A549 (cell line): ENCODE measurements at regions not wholly inside any gene's neighbourhood (a gene's known extent, or its start where the extent isn't known, plus 50 kb on each side); places are given as distances from the start of the nearest gene placed in this dataset.

Experiments
- ATAC-seq, 2 experiments: fragments of 200-7000 bp in 1 of 2; fragments of >200 bp in 1 of 2; cut with Nextera tagmentation in 1 of 2; cut with Tn5 transposase in 1 of 2; 3 replicates each; pipeline versions ENCODE4 v1.8.0 to v1.9.1; 2018 to 2020; ENCODE audit warnings: mild to moderate bottlenecking in 1 of 2, moderate library complexity in 1 of 2
- CTCF ChIA-PET: fragments of 300-600 bp; sonication (Branson Sonifier 250); formaldehyde crosslinking; extraction: SDS; loops from one replicate; lab custom pipeline; 2021; ENCODE audit warnings: antibody characterized with exemption, inconsistent platforms; lab: Yijun Ruan, JAX
- POLR2A ChIA-PET: fragments of 350-600 bp; formaldehyde crosslinking; extraction: SDS; loops from one replicate; lab custom pipeline; 2021; ENCODE audit warnings: antibody characterized with exemption, inconsistent platforms; lab: Yijun Ruan, JAX
- DNase-seq, 2 experiments: peaks; one replicate each; pipeline versions ENCODE4 v3.0.0 to v3.0.0-alpha.2; 2011 to 2016; ENCODE audit warnings: low read depth in 1 of 2, low spot score in 1 of 2
- FAIRE-seq: peaks from 2 replicates; lab custom pipeline; 2011; peaks lifted over from hg19 to GRCh38; lab: Jason Lieb, UNC
- H3K27ac ChIP-seq, 2 experiments: fragments of >200 bp; sonication (Bioruptor Twin); formaldehyde crosslinking; 3 replicates each; pipeline ENCODE4 v1.5.1; 2016 to 2017
- H3K4me1 ChIP-seq: fragments of >200 bp; sonication (Bioruptor Twin); formaldehyde crosslinking; 3 replicates; pipeline ENCODE4 v1.6.1; 2016
- H3K4me2 ChIP-seq: fragments of >200 bp; sonication (Bioruptor Twin); formaldehyde crosslinking; 3 replicates; pipeline ENCODE4 v1.6.1; 2016
- H3K4me3 ChIP-seq: fragments of >200 bp; sonication (Bioruptor Twin); formaldehyde crosslinking; 3 replicates; pipeline ENCODE4 v1.5.1; 2016
- H3K9me3 ChIP-seq: fragments of >200 bp; sonication (Bioruptor Twin); formaldehyde crosslinking; 3 replicates; pipeline ENCODE4 v1.6.1; 2016
- BHLHE40 ChIP-seq: IDR thresholded peaks from 2 replicates; pipeline ENCODE4 v1.6.1; 2012; ENCODE audit warnings: low read depth, low read length, inconsistent platforms
- CEBPB ChIP-seq, 2 experiments: fragments of >200 bp in 1 of 2; sonication (Bioruptor Twin) in 1 of 2; formaldehyde crosslinking in 1 of 2; IDR thresholded peaks; 2 replicates each; pipeline ENCODE4 v1.6.1; 2012 to 2016
- FOXS1 ChIP-seq: fragments of 250-450 bp; sonication (Bioruptor Pico); IDR thresholded peaks from 2 replicates; pipeline ENCODE4 v1.5.0; 2020; ENCODE audit warnings: mild to moderate bottlenecking, moderate library complexity
- HES2 ChIP-seq: fragments of >200 bp; sonication (Bioruptor Twin); formaldehyde crosslinking; IDR thresholded peaks from 2 replicates; pipeline ENCODE4 v1.6.1; 2016
- HEYL ChIP-seq: fragments of 250-450 bp; sonication (Bioruptor Pico); IDR thresholded peaks from 2 replicates; pipeline ENCODE4 v1.8.0; 2021; ENCODE audit warnings: mild to moderate bottlenecking, moderate library complexity
- HOXB13 ChIP-seq: fragments of 250-450 bp; sonication (Bioruptor Pico); IDR thresholded peaks from 2 replicates; pipeline ENCODE4 v1.5.0; 2020; ENCODE audit warnings: low read depth, mild to moderate bottlenecking, moderate library complexity
- HOXB5 ChIP-seq: fragments of 250-450 bp; sonication (Bioruptor Pico); IDR thresholded peaks from 2 replicates; pipeline ENCODE4 v1.5.0; 2020; ENCODE audit warnings: mild to moderate bottlenecking, moderate library complexity
- KDM1A ChIP-seq: fragments of 200-600 bp; sonication (generic); IDR thresholded peaks from 2 replicates; pipeline ENCODE4 v1.6.1; 2016; ENCODE audit warnings: low read depth, mild to moderate bottlenecking
- MAFK ChIP-seq: fragments of 450-650 bp; IDR thresholded peaks from 2 replicates; pipeline ENCODE4 v1.6.1; 2014; ENCODE audit not compliant: partially characterized antibody
- NFE2L2 ChIP-seq: fragments of 150-350 bp; conservative IDR thresholded peaks from 2 replicates; pipeline ENCODE4 v1.6.1; 2014; ENCODE audit warnings: low read length
- NPAS2 ChIP-seq: fragments of 250-450 bp; sonication (Bioruptor Pico); IDR thresholded peaks from 2 replicates; pipeline ENCODE4 v1.8.0; 2022; ENCODE audit warnings: mild to moderate bottlenecking, moderate library complexity, borderline replicate concordance
- PHF8 ChIP-seq: fragments of 200-600 bp; sonication (generic); IDR thresholded peaks from 2 replicates; pipeline ENCODE4 v1.6.1; 2016; ENCODE audit warnings: low read depth, mild to moderate bottlenecking, antibody characterized with exemption, moderate library complexity, borderline replicate concordance
- POLR2A ChIP-seq: IDR thresholded peaks from 2 replicates; pipeline ENCODE4 v1.6.1; 2012; ENCODE audit warnings: mild to moderate bottlenecking, low read length
- REST ChIP-seq: fragments of 200-600 bp; sonication (generic); IDR thresholded peaks from 2 replicates; pipeline ENCODE4 v1.6.1; 2016; ENCODE audit warnings: antibody characterized with exemption, mild to moderate bottlenecking, moderate library complexity
- RFX5 ChIP-seq: fragments of 450-650 bp; IDR thresholded peaks from 2 replicates; pipeline ENCODE4 v1.7.1; 2014; ENCODE audit warnings: antibody characterized with exemption, mild to moderate bottlenecking, moderate library complexity
- RNF2 ChIP-seq: fragments of 200-600 bp; sonication (generic); IDR thresholded peaks from 2 replicates; pipeline ENCODE4 v1.6.1; 2016; ENCODE audit warnings: low read depth, mild to moderate bottlenecking, antibody characterized with exemption, moderate library complexity, borderline replicate concordance
- TFCP2L1 ChIP-seq: fragments of 250-450 bp; sonication (Bioruptor Pico); IDR thresholded peaks from 2 replicates; pipeline ENCODE4 v1.5.0; 2021; ENCODE audit warnings: mild to moderate bottlenecking
- TP53 ChIP-seq: fragments of 250-450 bp; sonication (Bioruptor Pico); IDR thresholded peaks from 2 replicates; pipeline ENCODE4 v1.5.0; 2021; ENCODE audit warnings: mild to moderate bottlenecking, moderate library complexity
- USF2 ChIP-seq: fragments of 450-650 bp; IDR thresholded peaks from 2 replicates; pipeline ENCODE4 v1.6.1; 2014; ENCODE audit warnings: antibody characterized with exemption
- WGBS: methylation state at CpG from one replicate; pipeline ENCODE4 v1.1.6; 2017; ENCODE audit errors: missing lambda C conversion rate; 5-methylcytosine and 5-hydroxymethylcytosine counted together

DNA sequence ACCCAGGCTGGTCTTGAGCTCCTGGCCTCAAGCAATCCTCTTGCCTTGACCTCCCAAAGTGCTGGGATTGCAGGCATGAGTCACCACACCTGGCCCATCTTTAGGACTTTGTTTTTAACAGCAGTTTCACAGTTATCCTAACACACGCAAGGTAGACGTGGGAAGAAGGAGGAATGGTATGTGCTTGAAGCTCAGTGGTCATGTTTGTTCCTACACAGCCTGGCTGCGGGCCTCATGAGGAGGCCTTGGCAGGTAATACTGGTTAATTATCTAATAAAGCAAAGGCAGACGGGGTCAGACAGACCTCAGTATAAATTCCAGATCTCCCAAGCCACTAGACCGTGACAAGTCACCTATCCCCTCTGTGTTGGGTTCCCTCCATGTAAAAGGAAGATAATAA lies 271.8 kb downstream of the PCNX1 start:
- CTCF ChIA-PET, result interaction anchor here (1.0 kb wide), 1 partner anchor 574 kb away, joined by 3 read pairs; no protein-coding TSS in a partner anchor
- WGBS, result 51% methylated on average over 5 of the region's 5 CpGs
- no peak for FAIRE-seq

DNA sequence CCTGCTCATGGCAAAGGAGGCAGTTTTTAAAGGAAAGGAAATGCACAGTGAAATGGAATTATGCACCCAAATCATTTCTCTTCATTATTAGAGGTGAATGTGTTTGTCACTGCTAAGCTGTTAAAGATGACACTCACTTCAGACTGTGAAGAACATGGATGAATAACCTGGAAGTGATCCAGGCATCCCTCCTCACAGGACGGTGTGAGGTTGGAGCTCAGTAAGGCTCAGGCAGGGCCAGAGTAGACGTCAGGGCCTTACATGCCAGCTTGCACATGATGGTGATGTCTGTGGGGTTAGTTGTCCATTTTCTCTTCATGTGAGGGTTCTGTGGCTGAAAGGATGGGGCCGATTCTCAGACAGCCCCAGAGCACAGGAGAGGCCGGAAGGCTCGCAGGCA lies 273.1 kb downstream of the PCNX1 start:
- no peaks in the 10 kb centered on the region for H3K4me1 ChIP-seq
- no peaks in the 10 kb centered on the region for H3K9me3 ChIP-seq
- POLR2A ChIA-PET, result no interaction called here
- 24% methylated on average over 5 of the region's 5 CpGs for WGBS
- no peak overlapping the region for H3K4me2 ChIP-seq
- FAIRE-seq (no peak), DNase-seq (no peak), ATAC-seq (no peak; a peak in 1 of 6 replicates)
- no peak overlapping the region for H3K27ac ChIP-seq
- TF ChIP-seq TP53 (CRISPR knock-in tag) (no peak), HOXB13 (CRISPR knock-in tag) (no peak), KDM1A (no peak), CEBPB (IDR thresholded peaks at IDR 0.05) (no peak), TFCP2L1 (CRISPR knock-in tag) (no peak), REST (no peak), MAFK (no peak), BHLHE40 (no peak), USF2 (no peak), RNF2 (no peak), NFE2L2 (no peak), NPAS2 (CRISPR knock-in tag) (no peak)
- H3K4me3 ChIP-seq, result no peak overlapping the region
- CTCF ChIA-PET, result interaction anchor here (1.3 kb wide), 2 partner anchors 14 to 572 kb away, joined by 3 to 4 read pairs; no protein-coding TSS in a partner anchor

More for the DNA sequence above, 271.8 kb downstream of the PCNX1 start:
- DNase-seq, result no peak
- POLR2A ChIA-PET, result no interaction called here
- H3K9me3 ChIP-seq, result no peaks in the 10 kb centered on the region
- H3K4me1 ChIP-seq, result no peaks in the 10 kb centered on the region
- ATAC-seq, result no peak
- no peak overlapping the region for H3K4me2 ChIP-seq
- no peak overlapping the region for H3K4me3 ChIP-seq
- H3K27ac ChIP-seq, result no peak overlapping the region
- TF ChIP-seq HEYL (no peak), FOXS1 (no peak), RFX5 (no peak), REST (no peak), HES2 (no peak), POLR2A (no peak), PHF8 (no peak), HOXB5 (CRISPR knock-in tag) (no peak)
- TF ChIP-seq, all 56 proteins: peak for 0
